GM12878 (cell line): ENCODE measurements at regions not wholly inside any gene's neighbourhood (a gene's known extent, or its start where the extent isn't known, plus 50 kb on each side); places are given as distances from the start of the nearest gene placed in this dataset.

Source experiments
- ATF3 ChIP-seq: IDR thresholded peaks from 2 replicates; pipeline ENCODE4 v1.6.1; 2011; ENCODE audit warnings: low read depth, mild to moderate bottlenecking, low read length, moderate library complexity, borderline replicate concordance; ENCODE audit errors: extremely low read depth
- EP300 ChIP-seq, 2 experiments: fragments of 150-350 bp in 1 of 2; IDR thresholded peaks; 2 replicates each; pipeline ENCODE4 v1.6.1; 2011 to 2012; ENCODE audit warnings: low read depth in 2 of 2, low read length in 2 of 2, borderline replicate concordance in 1 of 2, improper control_type of control experiment in 1 of 2, inconsistent platforms in 1 of 2; ENCODE audit not compliant: control insufficient read depth in 1 of 2
- EZH2 ChIP-seq: IDR thresholded peaks from 2 replicates; pipeline ENCODE4 v1.6.1; 2012; ENCODE audit warnings: low read depth, mild to moderate bottlenecking, control low read depth, inconsistent platforms, low read length, borderline replicate concordance; ENCODE audit not compliant: control insufficient read depth
- KAT2A ChIP-seq: conservative IDR thresholded peaks from 2 replicates; pipeline ENCODE4 v1.6.1; 2011; ENCODE audit warnings: low read depth, low read length; ENCODE audit not compliant: control insufficient read depth
- MEF2A ChIP-seq: IDR thresholded peaks from 2 replicates; pipeline ENCODE4 v1.6.1; 2011; ENCODE audit warnings: low read depth, mild to moderate bottlenecking, low read length, moderate library complexity; ENCODE audit not compliant: insufficient read depth
- NBN ChIP-seq: fragments of 450-650 bp; IDR thresholded peaks from 2 replicates; pipeline ENCODE4 v1.6.1; 2016
- SP1 ChIP-seq: IDR thresholded peaks from one replicate; pipeline ENCODE4 v1.6.1; 2011; ENCODE audit warnings: low read depth, low read length
- USF2 ChIP-seq: IDR thresholded peaks from 2 replicates; pipeline ENCODE4 v1.6.1; 2011; ENCODE audit warnings: low read depth, low read length, improper control_type of control experiment, borderline replicate concordance

GRCh38 chr14:105848570-105848969, 322.2 kb downstream of the TMEM121 start:
- TF ChIP-seq EP300 (IDR thresholded peaks at IDR 0.05; ENCODE audit: borderline replicate concordance in 1 of 2, control insufficient read depth in 1 of 2, low read depth in 2 of 2, low read length in 2 of 2) (no peak), USF2 (no peak), EZH2 (no peak), ATF3 (no peak), SP1 (no peak), KAT2A (no peak), NBN (no peak), MEF2A (no peak)
